K562 (cell line): ENCODE measurements at regions not wholly inside any gene's neighbourhood (a gene's known extent, or its start where the extent isn't known, plus 50 kb on each side); places are given as distances from the start of the nearest gene placed in this dataset.

Experiments
- CXXC5 ChIP-seq: fragments of 250-450 bp; sonication (Bioruptor Pico); IDR thresholded peaks from 2 replicates; pipeline ENCODE4 v1.8.0; 2022; ENCODE audit warnings: inconsistent platforms, mild to moderate bottlenecking, moderate library complexity
- RAD21 ChIP-seq, 2 experiments: fragments of 250-450 bp in 1 of 2; fragments of 450-650 bp in 1 of 2; sonication (Bioruptor Pico) in 1 of 2; formaldehyde crosslinking in 1 of 2; IDR thresholded peaks in 1 of 2; conservative IDR thresholded peaks in 1 of 2; 2 replicates each; pipeline versions ENCODE4 v1.4.0 to v1.8.0; 2020 to 2022; ENCODE audit warnings: mild to moderate bottlenecking in 2 of 2, moderate library complexity in 1 of 2
- TF ChIP-seq, protein P1 (sequence below): sonication (generic); formaldehyde crosslinking; IDR thresholded peaks from 2 replicates; pipeline ENCODE4 v1.8.0; 2023; ENCODE audit warnings: missing genetic modification reagents, mild to moderate bottlenecking, borderline replicate concordance
- TF ChIP-seq, protein P2 (sequence below): IDR thresholded peaks from 2 replicates; pipeline ENCODE4 v1.6.1; 2012; ENCODE audit warnings: low read depth, low read length, improper control_type of control experiment, borderline replicate concordance
- TF ChIP-seq, protein P3 (sequence below), 3 experiments: IDR thresholded peaks in 2 of 3; conservative IDR thresholded peaks in 1 of 3; 2 replicates each; pipeline ENCODE4 v1.5.1; 2011 to 2012; ENCODE audit warnings: low read length in 3 of 3, mild to moderate bottlenecking in 3 of 3, control low read depth in 2 of 3, improper control_type of control experiment in 1 of 3, inconsistent platforms in 1 of 3, low read depth in 1 of 3, mixed read lengths in 1 of 3, moderate library complexity in 1 of 3; ENCODE audit not compliant: insufficient read depth in 2 of 3
- TF ChIP-seq, protein P4 (sequence below): fragments of 450-650 bp; formaldehyde crosslinking; IDR thresholded peaks from 2 replicates; pipeline ENCODE4 v1.4.0; 2020; ENCODE audit warnings: mild to moderate bottlenecking, moderate library complexity

DNA sequence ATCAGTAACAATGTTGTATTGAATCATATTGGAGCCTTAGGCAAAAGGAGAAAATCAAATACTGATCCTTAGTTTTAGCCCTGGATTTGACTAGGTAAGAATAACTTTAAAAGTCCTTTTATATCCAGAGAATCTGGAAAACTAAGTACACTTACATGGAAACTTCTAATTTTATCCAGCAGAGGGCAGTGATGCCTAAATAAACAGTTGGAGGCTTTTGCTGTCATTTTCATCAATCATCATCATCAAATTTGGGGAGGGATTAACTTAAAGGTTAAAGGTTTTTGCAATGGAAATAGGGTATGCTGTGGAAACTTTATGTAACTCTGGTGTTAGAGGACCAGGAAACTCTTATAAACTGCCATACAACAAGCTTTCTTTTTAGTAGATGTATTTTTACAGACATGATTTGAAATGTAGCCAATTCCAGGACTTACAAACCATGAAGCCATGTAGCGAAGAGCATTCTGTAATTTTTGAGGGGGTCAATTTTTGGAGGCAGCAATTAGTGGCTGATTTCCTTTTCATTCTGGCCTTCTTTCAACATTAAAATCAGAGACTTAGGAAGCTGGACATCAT lies 112.7 kb downstream of the OSTF1 start (continued):
- TF ChIP-seq, protein P1, sequence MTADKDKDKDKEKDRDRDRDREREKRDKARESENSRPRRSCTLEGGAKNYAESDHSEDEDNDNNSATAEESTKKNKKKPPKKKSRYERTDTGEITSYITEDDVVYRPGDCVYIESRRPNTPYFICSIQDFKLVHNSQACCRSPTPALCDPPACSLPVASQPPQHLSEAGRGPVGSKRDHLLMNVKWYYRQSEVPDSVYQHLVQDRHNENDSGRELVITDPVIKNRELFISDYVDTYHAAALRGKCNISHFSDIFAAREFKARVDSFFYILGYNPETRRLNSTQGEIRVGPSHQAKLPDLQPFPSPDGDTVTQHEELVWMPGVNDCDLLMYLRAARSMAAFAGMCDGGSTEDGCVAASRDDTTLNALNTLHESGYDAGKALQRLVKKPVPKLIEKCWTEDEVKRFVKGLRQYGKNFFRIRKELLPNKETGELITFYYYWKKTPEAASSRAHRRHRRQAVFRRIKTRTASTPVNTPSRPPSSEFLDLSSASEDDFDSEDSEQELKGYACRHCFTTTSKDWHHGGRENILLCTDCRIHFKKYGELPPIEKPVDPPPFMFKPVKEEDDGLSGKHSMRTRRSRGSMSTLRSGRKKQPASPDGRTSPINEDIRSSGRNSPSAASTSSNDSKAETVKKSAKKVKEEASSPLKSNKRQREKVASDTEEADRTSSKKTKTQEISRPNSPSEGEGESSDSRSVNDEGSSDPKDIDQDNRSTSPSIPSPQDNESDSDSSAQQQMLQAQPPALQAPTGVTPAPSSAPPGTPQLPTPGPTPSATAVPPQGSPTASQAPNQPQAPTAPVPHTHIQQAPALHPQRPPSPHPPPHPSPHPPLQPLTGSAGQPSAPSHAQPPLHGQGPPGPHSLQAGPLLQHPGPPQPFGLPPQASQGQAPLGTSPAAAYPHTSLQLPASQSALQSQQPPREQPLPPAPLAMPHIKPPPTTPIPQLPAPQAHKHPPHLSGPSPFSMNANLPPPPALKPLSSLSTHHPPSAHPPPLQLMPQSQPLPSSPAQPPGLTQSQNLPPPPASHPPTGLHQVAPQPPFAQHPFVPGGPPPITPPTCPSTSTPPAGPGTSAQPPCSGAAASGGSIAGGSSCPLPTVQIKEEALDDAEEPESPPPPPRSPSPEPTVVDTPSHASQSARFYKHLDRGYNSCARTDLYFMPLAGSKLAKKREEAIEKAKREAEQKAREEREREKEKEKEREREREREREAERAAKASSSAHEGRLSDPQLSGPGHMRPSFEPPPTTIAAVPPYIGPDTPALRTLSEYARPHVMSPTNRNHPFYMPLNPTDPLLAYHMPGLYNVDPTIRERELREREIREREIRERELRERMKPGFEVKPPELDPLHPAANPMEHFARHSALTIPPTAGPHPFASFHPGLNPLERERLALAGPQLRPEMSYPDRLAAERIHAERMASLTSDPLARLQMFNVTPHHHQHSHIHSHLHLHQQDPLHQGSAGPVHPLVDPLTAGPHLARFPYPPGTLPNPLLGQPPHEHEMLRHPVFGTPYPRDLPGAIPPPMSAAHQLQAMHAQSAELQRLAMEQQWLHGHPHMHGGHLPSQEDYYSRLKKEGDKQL (CRISPR knock-in tag), result no peak
- TF ChIP-seq RAD21 (CRISPR knock-in tag; conservative IDR thresholded peaks at IDR 0.05 in 1 of 2, IDR thresholded peaks at IDR 0.05 in 1 of 2) (peak; percentile 61 to 80), CXXC5 (CRISPR knock-in tag) (no peak)
- TF ChIP-seq, protein P2, sequence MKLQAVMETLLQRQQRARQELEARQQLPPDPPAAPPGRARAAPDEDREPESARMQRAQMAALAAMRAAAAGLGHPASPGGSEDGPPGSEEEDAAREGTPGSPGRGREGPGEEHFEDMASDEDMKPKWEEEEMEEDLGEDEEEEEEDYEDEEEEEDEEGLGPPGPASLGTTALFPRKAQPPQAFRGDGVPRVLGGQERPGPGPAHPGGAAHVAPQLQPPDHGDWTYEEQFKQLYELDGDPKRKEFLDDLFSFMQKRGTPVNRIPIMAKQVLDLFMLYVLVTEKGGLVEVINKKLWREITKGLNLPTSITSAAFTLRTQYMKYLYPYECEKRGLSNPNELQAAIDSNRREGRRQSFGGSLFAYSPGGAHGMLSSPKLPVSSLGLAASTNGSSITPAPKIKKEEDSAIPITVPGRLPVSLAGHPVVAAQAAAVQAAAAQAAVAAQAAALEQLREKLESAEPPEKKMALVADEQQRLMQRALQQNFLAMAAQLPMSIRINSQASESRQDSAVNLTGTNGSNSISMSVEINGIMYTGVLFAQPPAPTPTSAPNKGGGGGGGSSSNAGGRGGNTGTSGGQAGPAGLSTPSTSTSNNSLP, result 0 out of 2 replicates have a peak, but pooled peaks have one; percentile 24
- TF ChIP-seq, protein P3, sequence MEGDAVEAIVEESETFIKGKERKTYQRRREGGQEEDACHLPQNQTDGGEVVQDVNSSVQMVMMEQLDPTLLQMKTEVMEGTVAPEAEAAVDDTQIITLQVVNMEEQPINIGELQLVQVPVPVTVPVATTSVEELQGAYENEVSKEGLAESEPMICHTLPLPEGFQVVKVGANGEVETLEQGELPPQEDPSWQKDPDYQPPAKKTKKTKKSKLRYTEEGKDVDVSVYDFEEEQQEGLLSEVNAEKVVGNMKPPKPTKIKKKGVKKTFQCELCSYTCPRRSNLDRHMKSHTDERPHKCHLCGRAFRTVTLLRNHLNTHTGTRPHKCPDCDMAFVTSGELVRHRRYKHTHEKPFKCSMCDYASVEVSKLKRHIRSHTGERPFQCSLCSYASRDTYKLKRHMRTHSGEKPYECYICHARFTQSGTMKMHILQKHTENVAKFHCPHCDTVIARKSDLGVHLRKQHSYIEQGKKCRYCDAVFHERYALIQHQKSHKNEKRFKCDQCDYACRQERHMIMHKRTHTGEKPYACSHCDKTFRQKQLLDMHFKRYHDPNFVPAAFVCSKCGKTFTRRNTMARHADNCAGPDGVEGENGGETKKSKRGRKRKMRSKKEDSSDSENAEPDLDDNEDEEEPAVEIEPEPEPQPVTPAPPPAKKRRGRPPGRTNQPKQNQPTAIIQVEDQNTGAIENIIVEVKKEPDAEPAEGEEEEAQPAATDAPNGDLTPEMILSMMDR (IDR thresholded peaks at IDR 0.05 in 2 of 3, conservative IDR thresholded peaks at IDR 0.05 in 1 of 3; ENCODE audit: insufficient read depth in 2 of 3, low read depth in 1 of 3, low read length in 3 of 3), result peak; percentile 37 to 69 (median 40); a peak in 4 of 6 replicates
- TF ChIP-seq, protein P4, sequence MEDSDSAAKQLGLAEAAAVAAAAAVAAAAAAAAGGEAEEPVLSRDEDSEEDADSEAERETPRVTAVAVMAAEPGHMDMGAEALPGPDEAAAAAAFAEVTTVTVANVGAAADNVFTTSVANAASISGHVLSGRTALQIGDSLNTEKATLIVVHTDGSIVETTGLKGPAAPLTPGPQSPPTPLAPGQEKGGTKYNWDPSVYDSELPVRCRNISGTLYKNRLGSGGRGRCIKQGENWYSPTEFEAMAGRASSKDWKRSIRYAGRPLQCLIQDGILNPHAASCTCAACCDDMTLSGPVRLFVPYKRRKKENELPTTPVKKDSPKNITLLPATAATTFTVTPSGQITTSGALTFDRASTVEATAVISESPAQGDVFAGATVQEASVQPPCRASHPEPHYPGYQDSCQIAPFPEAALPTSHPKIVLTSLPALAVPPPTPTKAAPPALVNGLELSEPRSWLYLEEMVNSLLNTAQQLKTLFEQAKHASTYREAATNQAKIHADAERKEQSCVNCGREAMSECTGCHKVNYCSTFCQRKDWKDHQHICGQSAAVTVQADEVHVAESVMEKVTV (CRISPR knock-in tag), result peak; percentile 11; the same call in 1 of the 2 replicates
